ENCODE measurements at regions not wholly inside any gene's neighbourhood (a gene's known extent, or its start where the extent isn't known, plus 50 kb on each side); places are given as distances from the start of the nearest gene placed in this dataset.
"Not testable (repeated sequence)": the region's sequence is repeated elsewhere in the genome, so short reads cannot be mapped to it uniquely, and the experiment has no call there.

- TF ChIP-seq POLR2AphosphoS5, CTCF (IDR thresholded peaks at IDR 0.05): not testable (repeated sequence)
Observed at GRCh38 chr12:91711925-91712324, 433.7 kb downstream of the BTG1 start.

All from sigmoid colon (tissue), 4 donors.